GM21576 (cell line): ENCODE measurements at regions not wholly inside any gene's neighbourhood (a gene's known extent, or its start where the extent isn't known, plus 50 kb on each side); places are given as distances from the start of the nearest gene placed in this dataset.

Experiments
- ATAC-seq: cut with Tn5 transposase; IDR thresholded peaks from one replicate; pipeline ENCODE4 v1.9.1; 2021; ENCODE audit warnings: mild to moderate bottlenecking, moderate library complexity; ENCODE audit not compliant: unreplicated experiment

- ATAC-seq: no peak
Measured at GRCh38 chr14:101362529-101363260, 198.6 kb upstream of the DIO3 start.

GRCh38 chr14:101363261-101363555 is 198.1 kb upstream of the DIO3 start:
- no peak for ATAC-seq

GRCh38 chr14:101363880-101364391 is 197.4 kb upstream of the DIO3 start:
- no peak for ATAC-seq

- ATAC-seq: no peak
Measured at GRCh38 chr14:101364503-101365328, 196.6 kb upstream of the DIO3 start.

- no peak for ATAC-seq
Measured at GRCh38 chr14:101365329-101366158, 195.8 kb upstream of the DIO3 start.

- ATAC-seq: no peak
Measured at GRCh38 chr14:101367421-101368261, 193.7 kb upstream of the DIO3 start.

GRCh38 chr14:101368629-101369028 is 192.7 kb upstream of the DIO3 start:
- no peak for ATAC-seq

- no peak for ATAC-seq
Measured at GRCh38 chr14:101369194-101369915, 191.9 kb upstream of the DIO3 start.

- ATAC-seq: no peak
Measured at GRCh38 chr14:101369916-101370592, 191.2 kb upstream of the DIO3 start.

GRCh38 chr14:101370593-101371569 is 190.4 kb upstream of the DIO3 start:
- no peak for ATAC-seq

- ATAC-seq: no peak
Measured at GRCh38 chr14:101371799-101372793, 189.2 kb upstream of the DIO3 start.

- ATAC-seq: no peak
Measured at GRCh38 chr14:101372894-101373620, 188.2 kb upstream of the DIO3 start.

GRCh38 chr14:101373690-101374295 is 187.5 kb upstream of the DIO3 start:
- no peak for ATAC-seq

- ATAC-seq: no peak
Measured at GRCh38 chr14:101374373-101375338, 186.6 kb upstream of the DIO3 start.

GRCh38 chr14:101377069-101377468 is 184.2 kb upstream of the DIO3 start:
- ATAC-seq: no peak
